GM12878 (cell line): ENCODE measurements at regions not wholly inside any gene's neighbourhood (a gene's known extent, or its start where the extent isn't known, plus 50 kb on each side); places are given as distances from the start of the nearest gene placed in this dataset.

ENCODE experiments used
- CHD2 ChIP-seq: IDR thresholded peaks from 2 replicates; pipeline ENCODE4 v1.6.1; 2011; ENCODE audit warnings: low read depth, low read length, improper control_type of control experiment, borderline replicate concordance
- EZH2 ChIP-seq: IDR thresholded peaks from 2 replicates; pipeline ENCODE4 v1.6.1; 2012; ENCODE audit warnings: low read depth, mild to moderate bottlenecking, control low read depth, inconsistent platforms, low read length, borderline replicate concordance; ENCODE audit not compliant: control insufficient read depth
- FOXM1 ChIP-seq: IDR thresholded peaks from 2 replicates; pipeline ENCODE4 v1.6.1; 2012; ENCODE audit warnings: low read depth, mild to moderate bottlenecking, inconsistent platforms, low read length, moderate library complexity
- MYC ChIP-seq: IDR thresholded peaks from 2 replicates; pipeline ENCODE4 v1.6.1; 2011; ENCODE audit warnings: mild to moderate bottlenecking, low read length, moderate library complexity, inconsistent platforms; ENCODE audit not compliant: insufficient read depth, insufficient replicate concordance, insufficient read length, severe bottlenecking
- POLR2AphosphoS5 ChIP-seq: IDR thresholded peaks from 2 replicates; pipeline ENCODE4 v1.6.1; 2011; ENCODE audit warnings: mild to moderate bottlenecking, low read length, inconsistent platforms
- SP1 ChIP-seq: IDR thresholded peaks from one replicate; pipeline ENCODE4 v1.6.1; 2011; ENCODE audit warnings: low read depth, low read length
- ZNF274 ChIP-seq: IDR thresholded peaks from one replicate; pipeline ENCODE4 v1.8.0; 2011; ENCODE audit not compliant: insufficient read length, insufficient read depth
- TF ChIP-seq, protein P1 (sequence below), 3 experiments: IDR thresholded peaks in 2 of 3; conservative IDR thresholded peaks in 1 of 3; 2 replicates each; pipeline ENCODE4 v1.5.1; 2011; ENCODE audit warnings: low read depth in 3 of 3, low read length in 3 of 3, mild to moderate bottlenecking in 3 of 3, control low read depth in 2 of 3, moderate library complexity in 2 of 3, inconsistent platforms in 1 of 3, mixed read lengths in 1 of 3; ENCODE audit not compliant: control insufficient read depth in 2 of 3, insufficient read depth in 1 of 3; ENCODE audit errors: extremely low read depth in 1 of 3
- TF ChIP-seq, protein P2 (sequence below): IDR thresholded peaks from 2 replicates; pipeline ENCODE4 v1.6.1; 2011; ENCODE audit warnings: low read depth, low read length, improper control_type of control experiment, borderline replicate concordance

DNA sequence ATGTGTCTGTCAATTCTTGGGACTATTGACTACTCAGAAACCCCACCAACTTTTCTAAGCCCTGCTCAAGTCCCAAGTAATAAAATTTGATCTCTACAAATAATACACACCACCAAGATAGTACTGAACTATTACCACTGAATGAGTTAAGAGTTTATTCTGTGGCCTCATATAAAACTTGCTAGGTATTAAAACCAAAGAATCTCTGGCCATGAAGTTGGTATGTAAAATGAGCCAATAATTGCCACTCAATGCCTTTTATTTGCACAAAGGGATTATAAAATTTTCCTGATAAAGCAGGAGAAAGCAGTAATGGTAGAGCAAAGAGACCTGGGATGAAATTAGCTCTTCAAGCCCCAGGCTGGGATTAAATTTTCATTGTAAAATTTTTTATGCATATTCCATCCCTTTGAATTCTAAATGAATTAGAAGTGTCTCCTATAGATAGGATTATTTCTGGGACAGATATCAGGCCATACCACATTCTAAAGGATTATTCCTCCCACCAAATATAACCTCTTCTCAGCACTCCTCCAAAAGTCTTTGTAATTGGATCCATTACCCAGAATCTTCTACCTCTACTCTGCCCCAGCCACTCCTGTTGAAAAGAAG lies 450.5 kb upstream of the ACVR2A start:
- TF ChIP-seq, protein P1, sequence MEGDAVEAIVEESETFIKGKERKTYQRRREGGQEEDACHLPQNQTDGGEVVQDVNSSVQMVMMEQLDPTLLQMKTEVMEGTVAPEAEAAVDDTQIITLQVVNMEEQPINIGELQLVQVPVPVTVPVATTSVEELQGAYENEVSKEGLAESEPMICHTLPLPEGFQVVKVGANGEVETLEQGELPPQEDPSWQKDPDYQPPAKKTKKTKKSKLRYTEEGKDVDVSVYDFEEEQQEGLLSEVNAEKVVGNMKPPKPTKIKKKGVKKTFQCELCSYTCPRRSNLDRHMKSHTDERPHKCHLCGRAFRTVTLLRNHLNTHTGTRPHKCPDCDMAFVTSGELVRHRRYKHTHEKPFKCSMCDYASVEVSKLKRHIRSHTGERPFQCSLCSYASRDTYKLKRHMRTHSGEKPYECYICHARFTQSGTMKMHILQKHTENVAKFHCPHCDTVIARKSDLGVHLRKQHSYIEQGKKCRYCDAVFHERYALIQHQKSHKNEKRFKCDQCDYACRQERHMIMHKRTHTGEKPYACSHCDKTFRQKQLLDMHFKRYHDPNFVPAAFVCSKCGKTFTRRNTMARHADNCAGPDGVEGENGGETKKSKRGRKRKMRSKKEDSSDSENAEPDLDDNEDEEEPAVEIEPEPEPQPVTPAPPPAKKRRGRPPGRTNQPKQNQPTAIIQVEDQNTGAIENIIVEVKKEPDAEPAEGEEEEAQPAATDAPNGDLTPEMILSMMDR (IDR thresholded peaks at IDR 0.05 in 2 of 3, conservative IDR thresholded peaks at IDR 0.05 in 1 of 3; ENCODE audit: control insufficient read depth in 2 of 3, extremely low read depth in 1 of 3, insufficient read depth in 1 of 3, low read depth in 3 of 3, low read length in 3 of 3), result no peak
- TF ChIP-seq POLR2AphosphoS5 (no peak), EZH2 (no peak), CHD2 (no peak), ZNF274 (no peak), SP1 (no peak), FOXM1 (no peak), MYC (no peak)
- TF ChIP-seq, protein P2, sequence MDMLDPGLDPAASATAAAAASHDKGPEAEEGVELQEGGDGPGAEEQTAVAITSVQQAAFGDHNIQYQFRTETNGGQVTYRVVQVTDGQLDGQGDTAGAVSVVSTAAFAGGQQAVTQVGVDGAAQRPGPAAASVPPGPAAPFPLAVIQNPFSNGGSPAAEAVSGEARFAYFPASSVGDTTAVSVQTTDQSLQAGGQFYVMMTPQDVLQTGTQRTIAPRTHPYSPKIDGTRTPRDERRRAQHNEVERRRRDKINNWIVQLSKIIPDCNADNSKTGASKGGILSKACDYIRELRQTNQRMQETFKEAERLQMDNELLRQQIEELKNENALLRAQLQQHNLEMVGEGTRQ, result no peak
